GM19099 (cell line): ENCODE measurements at regions not wholly inside any gene's neighbourhood (a gene's known extent, or its start where the extent isn't known, plus 50 kb on each side); places are given as distances from the start of the nearest gene placed in this dataset.

Experiments used
- POLR2A ChIP-seq: IDR thresholded peaks from 3 replicates; pipeline ENCODE4 v1.6.1; 2011; ENCODE audit warnings: low read depth; ENCODE audit not compliant: insufficient read length; ENCODE audit errors: extremely low read depth

- no peak for TF ChIP-seq POLR2A
These were observed 1457.0 kb downstream of the BRD1 start for GRCh38 chr22:48370508-48371325.

GRCh38 chr22:48369789-48370507, 1457.7 kb downstream of the BRD1 start:
- no peak for TF ChIP-seq POLR2A

GRCh38 chr22:48368975-48369525, 1458.6 kb downstream of the BRD1 start:
- no peak for TF ChIP-seq POLR2A

- no peak for TF ChIP-seq POLR2A
These were observed 1459.9 kb downstream of the BRD1 start for GRCh38 chr22:48367731-48368130.

DNA sequence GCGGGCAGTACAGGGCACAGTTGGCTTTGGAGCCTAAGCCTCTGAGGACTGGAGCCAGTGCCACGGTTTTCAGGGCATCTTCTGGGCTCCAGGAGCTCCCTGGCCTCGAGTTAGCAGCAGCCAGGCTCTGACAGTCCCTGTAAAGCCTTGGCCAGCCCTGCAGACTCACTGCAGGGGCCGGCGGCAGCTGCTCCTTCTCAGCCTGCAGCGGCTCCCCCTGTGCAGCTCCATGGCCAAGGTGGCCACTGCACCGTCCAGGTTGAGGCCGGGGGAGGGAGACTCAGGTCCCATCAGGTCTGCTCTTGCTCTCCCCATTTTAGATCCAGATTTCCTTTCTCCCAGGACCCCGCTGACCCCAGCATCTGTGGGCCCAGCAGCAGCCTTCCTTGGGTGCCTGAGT, 1461.1 kb downstream of the BRD1 start:
- TF ChIP-seq POLR2A, result no peak

DNA sequence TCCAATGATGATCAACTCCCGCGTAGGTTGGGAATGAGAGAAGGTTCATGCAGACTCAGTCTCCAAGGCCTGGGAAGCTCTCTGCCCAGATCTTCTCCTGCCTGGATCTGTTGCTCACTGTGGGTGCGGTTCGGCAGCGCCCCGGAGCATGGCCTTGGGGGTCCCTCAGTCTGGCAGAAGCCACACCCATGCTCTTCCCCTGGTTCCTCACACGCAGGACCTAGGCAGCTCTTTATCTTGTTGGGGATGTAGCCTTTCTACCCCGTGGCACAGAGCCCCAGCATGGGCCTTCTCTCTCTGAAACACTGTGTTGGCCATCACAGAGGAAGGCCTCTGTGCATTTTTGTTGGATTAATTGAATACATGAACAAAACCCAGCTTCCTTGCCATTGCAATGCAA, 1461.6 kb downstream of the BRD1 start:
- no peak for TF ChIP-seq POLR2A

- TF ChIP-seq POLR2A, result no peak
These were observed 1462.3 kb downstream of the BRD1 start for GRCh38 chr22:48365386-48365785.

DNA sequence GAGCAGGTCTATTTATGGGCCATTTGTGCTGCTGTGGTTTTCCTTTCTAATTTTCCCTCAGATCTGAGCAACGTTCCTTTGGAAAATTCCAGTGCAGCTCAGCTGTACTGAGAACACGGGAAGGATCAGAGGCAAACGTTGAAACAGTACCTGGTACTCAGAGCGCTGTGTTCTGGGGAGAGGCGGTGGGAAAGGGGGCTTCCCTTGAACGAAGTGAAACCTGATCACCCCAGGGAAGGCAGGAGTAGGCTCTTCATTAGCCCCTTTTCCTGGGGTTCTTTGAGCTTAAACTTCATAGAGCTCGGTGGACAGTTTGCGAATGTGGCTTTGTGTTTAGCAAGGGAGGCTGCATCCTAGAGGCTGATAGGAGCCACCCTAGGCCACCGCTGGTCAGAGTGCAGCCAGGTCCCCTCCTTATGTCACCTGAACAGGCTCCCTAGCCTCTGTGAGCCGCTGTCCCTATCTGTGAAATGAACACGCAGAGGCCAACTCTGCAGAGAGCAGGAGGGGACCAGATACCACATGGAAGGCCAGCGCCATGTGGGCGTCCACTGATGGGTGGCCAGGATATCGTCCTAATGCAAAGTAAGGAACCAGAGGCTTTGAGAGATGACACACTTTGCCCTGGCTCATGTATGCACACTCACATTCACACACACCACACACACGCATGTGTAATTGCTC, 1464.8 kb downstream of the BRD1 start:
- TF ChIP-seq POLR2A, result no peak

GRCh38 chr22:48361099-48361639, 1466.5 kb downstream of the BRD1 start:
- TF ChIP-seq POLR2A, result no peak

DNA sequence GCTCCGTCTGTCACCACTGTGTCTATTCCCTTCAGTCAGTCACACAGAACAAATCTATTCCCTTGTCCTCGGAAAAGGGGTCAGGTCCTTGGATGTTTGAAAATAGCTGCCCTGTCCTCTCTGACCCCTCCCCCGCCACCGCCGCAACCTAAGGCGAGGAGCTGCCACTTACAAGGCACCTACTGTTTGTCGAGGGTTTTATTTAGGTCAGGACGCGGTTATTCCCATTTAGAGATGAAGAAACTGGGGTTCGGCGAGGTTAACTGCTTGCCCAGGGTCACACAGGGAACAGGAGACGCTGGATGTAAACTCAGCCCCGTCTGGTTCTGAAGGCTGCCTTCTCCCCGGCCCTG, 1468.1 kb downstream of the BRD1 start:
- TF ChIP-seq POLR2A, result no peak

DNA sequence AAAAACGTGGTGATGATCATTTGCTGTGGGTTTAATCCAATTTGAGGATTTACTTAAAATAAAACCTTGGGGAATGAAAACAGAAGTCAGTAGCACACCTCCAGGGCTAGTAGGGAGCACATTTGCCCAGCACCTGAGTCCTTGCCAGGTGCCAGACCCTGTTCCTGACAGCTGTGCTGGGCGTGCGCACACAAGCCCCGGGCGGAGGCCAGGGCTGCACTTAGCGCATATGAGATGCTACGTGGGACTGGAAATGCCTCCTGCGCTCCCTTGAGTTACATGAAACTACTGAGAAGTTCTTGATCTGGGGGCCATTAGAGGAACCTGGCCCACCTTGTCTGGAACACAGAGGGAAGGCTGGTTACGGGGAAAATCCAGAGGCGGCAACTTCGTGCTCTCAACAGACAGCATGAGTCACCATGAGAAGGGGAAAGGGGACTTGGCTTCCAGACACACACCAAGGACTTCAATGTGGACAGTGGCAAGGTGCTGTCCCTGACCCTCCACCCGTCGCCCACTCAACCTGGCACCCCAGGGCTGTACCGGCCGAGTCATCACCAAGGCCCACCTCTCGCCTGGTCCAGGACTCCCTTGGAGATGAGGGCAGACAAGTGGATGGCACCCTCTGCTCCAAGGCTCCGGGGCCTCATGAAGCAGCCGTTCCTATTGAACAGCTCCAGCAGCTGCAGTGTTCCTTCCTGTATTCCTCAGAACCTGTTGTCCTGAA, 1468.6 kb downstream of the BRD1 start:
- no peak for TF ChIP-seq POLR2A

- TF ChIP-seq POLR2A, result no peak
These were observed 1469.7 kb downstream of the BRD1 start for GRCh38 chr22:48357961-48358360.

- TF ChIP-seq POLR2A, result no peak
These were observed 1470.5 kb downstream of the BRD1 start for GRCh38 chr22:48357196-48357595.

GRCh38 chr22:48356731-48357130, 1470.9 kb downstream of the BRD1 start:
- TF ChIP-seq POLR2A, result no peak
